Fibroblast of lung (primary cell): ENCODE measurements at regions not wholly inside any gene's neighbourhood (a gene's known extent, or its start where the extent isn't known, plus 50 kb on each side); places are given as distances from the start of the nearest gene placed in this dataset.

Experiments
- EZH2 ChIP-seq: IDR thresholded peaks from 2 replicates; pipeline ENCODE4 v1.5.1; 2012; ENCODE audit warnings: low read length, control low read depth, mild to moderate bottlenecking; ENCODE audit errors: missing control alignments
- TF ChIP-seq, protein P1 (sequence below), 2 donors: IDR thresholded peaks in 1 of 2; conservative IDR thresholded peaks in 1 of 2; 1 replicate in 1 of 2; 2 replicates in 1 of 2; pipeline ENCODE4 v1.5.1; 2011 to 2012; ENCODE audit warnings: low read length in 2 of 2, control low read depth in 1 of 2, inconsistent platforms in 1 of 2, low read depth in 1 of 2, mild to moderate bottlenecking in 1 of 2

DNA sequence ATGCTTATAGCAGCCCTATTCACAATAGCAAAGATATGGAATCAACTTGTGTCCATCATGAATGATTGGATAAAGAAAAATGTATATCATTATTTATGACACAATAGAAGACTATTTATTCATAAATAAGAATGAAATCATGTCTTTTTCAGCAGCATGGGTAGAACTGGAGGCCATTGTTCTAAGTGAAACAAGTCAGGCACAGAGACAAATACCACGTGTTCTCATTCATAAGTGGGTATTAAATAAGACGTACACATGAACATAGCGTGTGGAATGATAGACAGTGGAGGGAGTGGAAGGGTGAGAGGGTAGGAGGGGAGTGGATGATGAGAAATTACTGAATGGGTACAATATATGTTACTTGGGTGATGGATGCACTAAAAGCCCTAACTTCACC lies 762.4 kb downstream of the REEP3 start:
- TF ChIP-seq, protein P1, sequence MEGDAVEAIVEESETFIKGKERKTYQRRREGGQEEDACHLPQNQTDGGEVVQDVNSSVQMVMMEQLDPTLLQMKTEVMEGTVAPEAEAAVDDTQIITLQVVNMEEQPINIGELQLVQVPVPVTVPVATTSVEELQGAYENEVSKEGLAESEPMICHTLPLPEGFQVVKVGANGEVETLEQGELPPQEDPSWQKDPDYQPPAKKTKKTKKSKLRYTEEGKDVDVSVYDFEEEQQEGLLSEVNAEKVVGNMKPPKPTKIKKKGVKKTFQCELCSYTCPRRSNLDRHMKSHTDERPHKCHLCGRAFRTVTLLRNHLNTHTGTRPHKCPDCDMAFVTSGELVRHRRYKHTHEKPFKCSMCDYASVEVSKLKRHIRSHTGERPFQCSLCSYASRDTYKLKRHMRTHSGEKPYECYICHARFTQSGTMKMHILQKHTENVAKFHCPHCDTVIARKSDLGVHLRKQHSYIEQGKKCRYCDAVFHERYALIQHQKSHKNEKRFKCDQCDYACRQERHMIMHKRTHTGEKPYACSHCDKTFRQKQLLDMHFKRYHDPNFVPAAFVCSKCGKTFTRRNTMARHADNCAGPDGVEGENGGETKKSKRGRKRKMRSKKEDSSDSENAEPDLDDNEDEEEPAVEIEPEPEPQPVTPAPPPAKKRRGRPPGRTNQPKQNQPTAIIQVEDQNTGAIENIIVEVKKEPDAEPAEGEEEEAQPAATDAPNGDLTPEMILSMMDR (conservative IDR thresholded peaks at IDR 0.05 in 1 of 2, IDR thresholded peaks at IDR 0.05 in 1 of 2; ENCODE audit: low read depth in 1 of 2, low read length in 2 of 2): no peak
- TF ChIP-seq EZH2: no peak
